OCI-LY7 (cell line): ENCODE measurements at regions not wholly inside any gene's neighbourhood (a gene's known extent, or its start where the extent isn't known, plus 50 kb on each side); places are given as distances from the start of the nearest gene placed in this dataset.

Experiments
- BruUV-seq: library from RNA; stranded (reverse); fragments of 400-500 nt; replicated peaks from 2 replicates; lab custom pipeline; 2021; lab: Mats Ljungman, UMichigan
- CTCF ChIA-PET: fragments of 300-600 bp; sonication (Branson Sonifier 250); formaldehyde crosslinking; loops from one replicate; lab custom pipeline; 2022; ENCODE audit warnings: antibody characterized with exemption; ENCODE audit not compliant: unreplicated experiment; lab: Charles Lee
- POLR2A ChIA-PET: fragments of 300-600 bp; sonication (Branson Sonifier 250); formaldehyde crosslinking; loops from one replicate; lab custom pipeline; 2022; ENCODE audit warnings: antibody characterized with exemption; lab: Charles Lee
- DNase-seq: peaks from one replicate; pipeline ENCODE4 v3.0.0-alpha.2; 2015; ENCODE audit warnings: low spot score
- H2AFZ ChIP-seq: fragments of 200-600 bp; sonication (generic), shearing (Covaris generic); 2 replicates; pipeline ENCODE4 v1.6.1; 2014; ENCODE audit warnings: mild to moderate bottlenecking, antibody characterized with exemption, low read length, moderate library complexity
- H3K27ac ChIP-seq: fragments of 200-600 bp; sonication (generic); 2 replicates; pipeline ENCODE4 v1.5.1; 2014; ENCODE audit warnings: mixed run types, low read depth, mild to moderate bottlenecking, moderate library complexity, low read length, inconsistent platforms; ENCODE audit not compliant: poor library complexity, severe bottlenecking
- H3K36me3 ChIP-seq: fragments of 200-600 bp; sonication (generic); 2 replicates; pipeline ENCODE4 v1.6.1; 2014; ENCODE audit warnings: mild to moderate bottlenecking, antibody characterized with exemption, low read length, moderate library complexity, mixed read lengths; ENCODE audit not compliant: insufficient read depth
- H3K4me1 ChIP-seq: fragments of 200-600 bp; sonication (generic); 2 replicates; pipeline ENCODE4 v1.5.1; 2014; ENCODE audit warnings: mild to moderate bottlenecking, low read length; ENCODE audit not compliant: insufficient read depth, poor library complexity, severe bottlenecking
- H3K4me2 ChIP-seq: fragments of 200-600 bp; sonication (generic); 2 replicates; pipeline ENCODE4 v1.6.1; 2014; ENCODE audit warnings: mild to moderate bottlenecking, low read length
- H3K4me3 ChIP-seq: fragments of 200-600 bp; sonication (generic); 2 replicates; pipeline ENCODE4 v1.5.1; 2014; ENCODE audit warnings: mild to moderate bottlenecking, low read depth, low read length; ENCODE audit not compliant: poor library complexity, severe bottlenecking
- H3K79me2 ChIP-seq: fragments of 200-600 bp; sonication (generic); 2 replicates; pipeline ENCODE4 v1.6.1; 2016; ENCODE audit warnings: low read depth, mild to moderate bottlenecking, low read length, moderate library complexity, mixed read lengths; ENCODE audit not compliant: insufficient read depth
- H3K9me2 ChIP-seq: fragments of 200-600 bp; sonication (generic); 2 replicates; pipeline ENCODE4 v1.6.1; 2016; ENCODE audit warnings: mild to moderate bottlenecking, low read length, mixed read lengths; ENCODE audit not compliant: insufficient read depth
- H3K9me3 ChIP-seq: fragments of 200-600 bp; sonication (generic); 2 replicates; pipeline ENCODE4 v1.6.1; 2014; ENCODE audit warnings: mild to moderate bottlenecking, mixed run types, low read length, mixed read lengths
- H4K20me1 ChIP-seq: fragments of 200-600 bp; sonication (generic); 2 replicates; pipeline ENCODE4 v1.6.1; 2014; ENCODE audit warnings: mild to moderate bottlenecking, antibody characterized with exemption, low read length, moderate library complexity, mixed read lengths; ENCODE audit not compliant: insufficient read depth
- CTCF ChIP-seq: fragments of 200-600 bp; sonication (generic); conservative IDR thresholded peaks from 2 replicates; pipeline ENCODE4 v1.5.1; 2014; ENCODE audit warnings: mild to moderate bottlenecking, antibody characterized with exemption, low read length, moderate library complexity, mixed read lengths
- EZH2phosphoT487 ChIP-seq: fragments of 200-600 bp; sonication (generic); IDR thresholded peaks from 2 replicates; pipeline ENCODE4 v1.6.1; 2018; ENCODE audit warnings: low read depth, borderline replicate concordance, mild to moderate bottlenecking, mixed run types, antibody characterized with exemption, low read length, moderate library complexity, mixed read lengths
- intact Hi-C: fragments of 100-400 bp; cut with micrococcal nuclease; formaldehyde crosslinking; loops from one replicate; pipeline ENCODE4 v1.10.0; 2022; ENCODE audit not compliant: unreplicated experiment

GRCh38 chr5:20498926-20499325 lies 510.9 kb upstream of the CDH18 start:
- ChIA-PET POLR2A (interaction anchor here (0.6 kb wide), 1 partner anchor 508 kb away, joined by 3 read pairs; no protein-coding TSS in a partner anchor), CTCF (no interaction called here)
- Histone ChIP-seq H3K9me2 (no peaks in the 10 kb centered on the region), H3K27ac (no peak overlapping the region), H4K20me1 (no peaks in the 10 kb centered on the region), H3K36me3 (no peaks in the 10 kb centered on the region), H2AFZ (no peak overlapping the region), H3K4me3 (no peak overlapping the region), H3K4me1 (no peaks in the 10 kb centered on the region), H3K4me2 (no peak overlapping the region), H3K79me2 (no peaks in the 10 kb centered on the region), H3K9me3 (no peaks in the 10 kb centered on the region)
- no peak for TF ChIP-seq CTCF
- TF ChIP-seq EZH2phosphoT487 = no peak
- no TSS peak for BruUV-seq
- intact Hi-C loops = no loop called here
- DNase-seq = no peak

GRCh38 chr5:20498102-20498501 lies 510.1 kb upstream of the CDH18 start:
- Histone ChIP-seq H2AFZ (no peak overlapping the region), H3K79me2 (no peaks in the 10 kb centered on the region), H4K20me1 (no peaks in the 10 kb centered on the region), H3K4me2 (no peak overlapping the region), H3K4me1 (no peaks in the 10 kb centered on the region), H3K27ac (no peak overlapping the region), H3K9me3 (no peaks in the 10 kb centered on the region), H3K9me2 (no peaks in the 10 kb centered on the region), H3K36me3 (no peaks in the 10 kb centered on the region), H3K4me3 (no peak overlapping the region)
- no peak for TF ChIP-seq EZH2phosphoT487
- no peak for TF ChIP-seq CTCF
- intact Hi-C loops = no loop called here
- CTCF ChIA-PET = no interaction called here
- POLR2A ChIA-PET = interaction anchor here (0.6 kb wide), 1 partner anchor 507 kb away, joined by 3 read pairs; no protein-coding TSS in a partner anchor
- BruUV-seq = no TSS peak
- DNase-seq = no peak

GRCh38 chr5:20497356-20497755 lies 509.4 kb upstream of the CDH18 start:
- no peak for DNase-seq
- Histone ChIP-seq H3K4me2 (no peak overlapping the region), H3K9me2 (no peaks in the 10 kb centered on the region), H3K4me1 (no peaks in the 10 kb centered on the region), H4K20me1 (no peaks in the 10 kb centered on the region), H3K27ac (no peak overlapping the region), H3K79me2 (no peaks in the 10 kb centered on the region), H3K9me3 (no peaks in the 10 kb centered on the region), H3K4me3 (no peak overlapping the region), H2AFZ (no peak overlapping the region), H3K36me3 (no peaks in the 10 kb centered on the region)
- BruUV-seq = no TSS peak
- ChIA-PET CTCF (no interaction called here), POLR2A (interaction anchor here (1.2 kb wide), 1 partner anchor 20 kb away, joined by 3 read pairs; no protein-coding TSS in a partner anchor)
- intact Hi-C loops = no loop called here
- TF ChIP-seq CTCF (no peak), EZH2phosphoT487 (no peak)
